GM12878 (cell line): ENCODE measurements at regions not wholly inside any gene's neighbourhood (a gene's known extent, or its start where the extent isn't known, plus 50 kb on each side); places are given as distances from the start of the nearest gene placed in this dataset.

ENCODE experiments used
- BCL11A ChIP-seq: IDR thresholded peaks from 2 replicates; pipeline ENCODE4 v1.6.1; 2011; ENCODE audit warnings: low read depth, low read length
- CHD2 ChIP-seq: IDR thresholded peaks from 2 replicates; pipeline ENCODE4 v1.6.1; 2011; ENCODE audit warnings: low read depth, low read length, improper control_type of control experiment, borderline replicate concordance
- CHD4 ChIP-seq: fragments of 200-600 bp; sonication (generic); IDR thresholded peaks from 2 replicates; pipeline ENCODE4 v1.6.1; 2016; ENCODE audit warnings: mild to moderate bottlenecking
- FOS ChIP-seq: IDR thresholded peaks from 3 replicates; pipeline ENCODE4 v1.6.1; 2011; ENCODE audit warnings: borderline replicate concordance; ENCODE audit not compliant: insufficient read length; ENCODE audit errors: extremely low read depth
- KDM1A ChIP-seq: fragments of 200-600 bp; sonication (generic); IDR thresholded peaks from 2 replicates; pipeline ENCODE4 v1.6.1; 2016; ENCODE audit warnings: borderline replicate concordance
- PKNOX1 ChIP-seq: fragments of 450-650 bp; IDR thresholded peaks from 2 replicates; pipeline ENCODE4 v1.6.1; 2016; ENCODE audit warnings: mild to moderate bottlenecking
- RELB ChIP-seq: fragments of 450-650 bp; IDR thresholded peaks from 2 replicates; pipeline ENCODE4 v1.6.1; 2017; ENCODE audit warnings: low read depth, mild to moderate bottlenecking, moderate library complexity
- TF ChIP-seq, protein P1 (sequence below), 3 experiments: IDR thresholded peaks in 2 of 3; conservative IDR thresholded peaks in 1 of 3; 2 replicates each; pipeline ENCODE4 v1.5.1; 2011; ENCODE audit warnings: low read depth in 3 of 3, low read length in 3 of 3, mild to moderate bottlenecking in 3 of 3, control low read depth in 2 of 3, moderate library complexity in 2 of 3, inconsistent platforms in 1 of 3, mixed read lengths in 1 of 3; ENCODE audit not compliant: control insufficient read depth in 2 of 3, insufficient read depth in 1 of 3; ENCODE audit errors: extremely low read depth in 1 of 3

DNA sequence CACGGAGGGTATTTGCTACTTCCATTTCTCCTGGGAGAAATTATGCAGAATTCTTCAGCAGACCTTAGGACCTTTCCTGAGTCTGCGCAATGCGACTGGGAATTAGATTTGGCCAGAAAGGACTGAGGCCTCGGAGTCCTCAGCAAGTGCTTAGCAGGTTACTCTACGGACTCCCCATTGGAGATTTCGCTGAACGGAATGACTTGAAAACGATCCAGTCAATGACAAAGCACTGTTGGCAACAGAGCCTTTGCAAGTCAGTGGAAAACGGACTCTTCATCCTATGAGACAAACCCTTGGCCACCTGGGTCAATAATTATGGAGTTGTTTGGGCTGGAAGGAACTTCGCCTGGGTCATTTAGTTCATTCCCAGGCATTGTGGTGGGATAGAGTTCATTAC lies 107.4 kb downstream of the FAM204A start:
- no peak for TF ChIP-seq CHD2
- TF ChIP-seq KDM1A = no peak
- no peak for TF ChIP-seq CHD4
- TF ChIP-seq FOS = no peak
- TF ChIP-seq PKNOX1 = no peak
- TF ChIP-seq BCL11A = no peak
- TF ChIP-seq, protein P1, sequence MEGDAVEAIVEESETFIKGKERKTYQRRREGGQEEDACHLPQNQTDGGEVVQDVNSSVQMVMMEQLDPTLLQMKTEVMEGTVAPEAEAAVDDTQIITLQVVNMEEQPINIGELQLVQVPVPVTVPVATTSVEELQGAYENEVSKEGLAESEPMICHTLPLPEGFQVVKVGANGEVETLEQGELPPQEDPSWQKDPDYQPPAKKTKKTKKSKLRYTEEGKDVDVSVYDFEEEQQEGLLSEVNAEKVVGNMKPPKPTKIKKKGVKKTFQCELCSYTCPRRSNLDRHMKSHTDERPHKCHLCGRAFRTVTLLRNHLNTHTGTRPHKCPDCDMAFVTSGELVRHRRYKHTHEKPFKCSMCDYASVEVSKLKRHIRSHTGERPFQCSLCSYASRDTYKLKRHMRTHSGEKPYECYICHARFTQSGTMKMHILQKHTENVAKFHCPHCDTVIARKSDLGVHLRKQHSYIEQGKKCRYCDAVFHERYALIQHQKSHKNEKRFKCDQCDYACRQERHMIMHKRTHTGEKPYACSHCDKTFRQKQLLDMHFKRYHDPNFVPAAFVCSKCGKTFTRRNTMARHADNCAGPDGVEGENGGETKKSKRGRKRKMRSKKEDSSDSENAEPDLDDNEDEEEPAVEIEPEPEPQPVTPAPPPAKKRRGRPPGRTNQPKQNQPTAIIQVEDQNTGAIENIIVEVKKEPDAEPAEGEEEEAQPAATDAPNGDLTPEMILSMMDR (IDR thresholded peaks at IDR 0.05 in 2 of 3, conservative IDR thresholded peaks at IDR 0.05 in 1 of 3; ENCODE audit: control insufficient read depth in 2 of 3, extremely low read depth in 1 of 3, insufficient read depth in 1 of 3, low read depth in 3 of 3, low read length in 3 of 3) = no peak
- no peak for TF ChIP-seq RELB
